ENCODE measurements at regions not wholly inside any gene's neighbourhood (a gene's known extent, or its start where the extent isn't known, plus 50 kb on each side); places are given as distances from the start of the nearest gene placed in this dataset.

DNA sequence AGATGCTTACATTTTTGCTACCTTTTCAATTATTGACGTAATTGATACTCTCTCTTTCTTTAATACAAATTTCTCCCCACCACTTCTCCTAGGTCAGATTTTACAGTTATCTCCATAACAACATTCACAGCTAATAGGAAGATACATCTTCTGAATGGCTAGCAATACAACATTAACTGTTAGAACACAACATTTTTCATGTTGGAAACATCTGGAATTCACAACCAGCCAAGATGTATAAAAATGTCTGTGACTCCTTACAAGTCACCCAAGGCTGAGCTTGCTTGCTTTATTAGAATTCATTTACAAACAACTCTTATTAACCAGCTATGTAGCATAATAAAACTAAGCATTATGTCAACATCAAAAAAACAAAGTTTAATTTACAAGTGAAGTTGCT, 81.0 kb upstream of the ROBO2 start:
- ChIA-PET CTCF (no interaction called here), POLR2A (no interaction called here)
- H3K4me1 Mint-ChIP-seq: no peaks in the 10 kb centered on the region
- H3K27me3 ChIP-seq (replicated peaks in 1 of 4; ENCODE audit: control extremely low read depth in 1 of 4, control insufficient read depth in 3 of 4, insufficient read depth in 4 of 4, low read length in 3 of 4): no peaks in the 10 kb centered on the region
- no peak for DNase-seq
- no peaks in the 10 kb centered on the region for H3K4me1 ChIP-seq (ENCODE audit: control insufficient read depth in 2 of 2, insufficient read depth in 2 of 2, low read length in 2 of 2)
- H3K36me3 ChIP-seq (replicated peaks in 1 of 2; ENCODE audit: control extremely low read depth in 1 of 2, control insufficient read depth in 1 of 2, extremely low read depth in 1 of 2, insufficient read depth in 2 of 2, low read length in 1 of 2): no peaks in the 10 kb centered on the region
- H3K27ac Mint-ChIP-seq: no peak overlapping the region
- H3K9ac ChIP-seq (ENCODE audit: low read length): no peak overlapping the region
- peaks cover 0 to 5% (median 0%) of the 10 kb centered on the region in 3 donors for H3K9me3 ChIP-seq (ENCODE audit: control extremely low read depth in 1 of 3, control insufficient read depth in 2 of 3, insufficient read depth in 1 of 3, low read length in 2 of 3)
- no peaks in the 10 kb centered on the region for H4K20me1 ChIP-seq (ENCODE audit: control insufficient read depth, insufficient read depth, low read length, poor library complexity, severe bottlenecking)
- H3K27ac ChIP-seq (ENCODE audit: low read length in 2 of 2): no peak overlapping the region
- H3K4me2 ChIP-seq (replicated peaks; ENCODE audit: low read depth, low read length, poor library complexity, severe bottlenecking): no peak overlapping the region
- no peak for ATAC-seq (ENCODE audit: low read depth)
- no peaks in the 10 kb centered on the region for H3K27me3 Mint-ChIP-seq
- H3K4me3 Mint-ChIP-seq: no peak overlapping the region
- no CpG with 5 or more reads among the region's 1 CpG for WGBS (ENCODE audit: insufficient coverage)
- TF ChIP-seq, protein P1, sequence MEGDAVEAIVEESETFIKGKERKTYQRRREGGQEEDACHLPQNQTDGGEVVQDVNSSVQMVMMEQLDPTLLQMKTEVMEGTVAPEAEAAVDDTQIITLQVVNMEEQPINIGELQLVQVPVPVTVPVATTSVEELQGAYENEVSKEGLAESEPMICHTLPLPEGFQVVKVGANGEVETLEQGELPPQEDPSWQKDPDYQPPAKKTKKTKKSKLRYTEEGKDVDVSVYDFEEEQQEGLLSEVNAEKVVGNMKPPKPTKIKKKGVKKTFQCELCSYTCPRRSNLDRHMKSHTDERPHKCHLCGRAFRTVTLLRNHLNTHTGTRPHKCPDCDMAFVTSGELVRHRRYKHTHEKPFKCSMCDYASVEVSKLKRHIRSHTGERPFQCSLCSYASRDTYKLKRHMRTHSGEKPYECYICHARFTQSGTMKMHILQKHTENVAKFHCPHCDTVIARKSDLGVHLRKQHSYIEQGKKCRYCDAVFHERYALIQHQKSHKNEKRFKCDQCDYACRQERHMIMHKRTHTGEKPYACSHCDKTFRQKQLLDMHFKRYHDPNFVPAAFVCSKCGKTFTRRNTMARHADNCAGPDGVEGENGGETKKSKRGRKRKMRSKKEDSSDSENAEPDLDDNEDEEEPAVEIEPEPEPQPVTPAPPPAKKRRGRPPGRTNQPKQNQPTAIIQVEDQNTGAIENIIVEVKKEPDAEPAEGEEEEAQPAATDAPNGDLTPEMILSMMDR (IDR thresholded peaks at IDR 0.05): no peak
- TF ChIP-seq EZH2 (IDR thresholded peaks at IDR 0.05; ENCODE audit: borderline replicate concordance, insufficient read depth, low read depth, low read length, poor library complexity, severe bottlenecking): no peak
- no peak overlapping the region for H3K4me3 ChIP-seq (ENCODE audit: control extremely low read depth in 1 of 5, extremely low read depth in 1 of 5, insufficient read depth in 1 of 5, low read depth in 2 of 5, low read length in 4 of 5)
- H3K9me3 Mint-ChIP-seq (ENCODE audit: insufficient read depth): peaks cover 2% of the 10 kb centered on the region
- no peaks in the 10 kb centered on the region for H3K79me2 ChIP-seq (ENCODE audit: control insufficient read depth, insufficient read depth, low read length)
- no peak overlapping the region for H2AFZ ChIP-seq (ENCODE audit: insufficient read depth, low read depth, low read length, poor library complexity, severe bottlenecking)
- intact Hi-C loops (cut with micrococcal nuclease): no loop called here

DNA sequence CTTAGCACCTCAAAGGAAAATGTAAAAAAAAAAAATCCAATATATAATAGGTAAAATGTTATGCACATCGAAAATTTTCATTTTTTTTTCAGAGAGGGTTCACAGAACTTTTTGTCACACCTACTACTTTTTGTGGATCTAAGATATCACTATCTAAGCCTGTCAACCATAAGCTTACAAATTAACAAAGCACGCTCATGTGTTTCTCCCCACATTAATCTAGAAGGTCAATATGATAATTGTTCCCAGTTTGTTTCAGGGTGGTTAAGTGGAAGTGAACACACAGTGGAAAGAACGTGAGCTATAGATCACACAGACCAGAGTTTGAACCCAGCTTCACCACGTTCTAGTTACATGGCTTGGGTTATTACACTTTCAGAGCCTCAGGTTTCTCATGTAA, 78.6 kb upstream of the ROBO2 start:
- no peak overlapping the region for H3K27ac ChIP-seq (ENCODE audit: low read length in 2 of 2)
- TF ChIP-seq EZH2 (IDR thresholded peaks at IDR 0.05; ENCODE audit: borderline replicate concordance, insufficient read depth, low read depth, low read length, poor library complexity, severe bottlenecking): no peak
- TF ChIP-seq, protein P1 (IDR thresholded peaks at IDR 0.05): no peak

More for the DNA sequence above, 78.6 kb upstream of the ROBO2 start:
- no peaks in the 10 kb centered on the region for H3K4me1 Mint-ChIP-seq
- H3K4me2 ChIP-seq (replicated peaks; ENCODE audit: low read depth, low read length, poor library complexity, severe bottlenecking): no peak overlapping the region
- POLR2A ChIA-PET: no interaction called here
- H3K9me3 Mint-ChIP-seq (ENCODE audit: insufficient read depth): peaks cover 2% of the 10 kb centered on the region
- H3K79me2 ChIP-seq (ENCODE audit: control insufficient read depth, insufficient read depth, low read length): no peaks in the 10 kb centered on the region
- H3K27me3 Mint-ChIP-seq: no peaks in the 10 kb centered on the region
- no peaks in the 10 kb centered on the region for H3K36me3 ChIP-seq (replicated peaks in 1 of 2; ENCODE audit: control extremely low read depth in 1 of 2, control insufficient read depth in 1 of 2, extremely low read depth in 1 of 2, insufficient read depth in 2 of 2, low read length in 1 of 2)
- CTCF ChIA-PET: no interaction called here
- no peak overlapping the region for H3K4me3 Mint-ChIP-seq
- no peak for DNase-seq
- H3K9ac ChIP-seq (ENCODE audit: low read length): no peak overlapping the region
- no peak for ATAC-seq (ENCODE audit: low read depth)
- no peak overlapping the region for H3K27ac Mint-ChIP-seq
- intact Hi-C loops (cut with micrococcal nuclease): no loop called here
- peaks cover 0 to 5% (median 0%) of the 10 kb centered on the region in 3 donors for H3K9me3 ChIP-seq (ENCODE audit: control extremely low read depth in 1 of 3, control insufficient read depth in 2 of 3, insufficient read depth in 1 of 3, low read length in 2 of 3)
- H3K4me1 ChIP-seq (ENCODE audit: control insufficient read depth in 2 of 2, insufficient read depth in 2 of 2, low read length in 2 of 2): no peaks in the 10 kb centered on the region
- H3K27me3 ChIP-seq (replicated peaks in 1 of 4; ENCODE audit: control extremely low read depth in 1 of 4, control insufficient read depth in 3 of 4, insufficient read depth in 4 of 4, low read length in 3 of 4): no peaks in the 10 kb centered on the region
- no peak overlapping the region for H2AFZ ChIP-seq (ENCODE audit: insufficient read depth, low read depth, low read length, poor library complexity, severe bottlenecking)
- H4K20me1 ChIP-seq (ENCODE audit: control insufficient read depth, insufficient read depth, low read length, poor library complexity, severe bottlenecking): no peaks in the 10 kb centered on the region
- 83% methylated on average over 1 of the region's 4 CpGs for WGBS (ENCODE audit: insufficient coverage)
- no peak overlapping the region for H3K4me3 ChIP-seq (ENCODE audit: control extremely low read depth in 1 of 5, extremely low read depth in 1 of 5, insufficient read depth in 1 of 5, low read depth in 2 of 5, low read length in 4 of 5)
